ENCODE measurements at regions not wholly inside any gene's neighbourhood (a gene's known extent, or its start where the extent isn't known, plus 50 kb on each side); places are given as distances from the start of the nearest gene placed in this dataset.

DNA sequence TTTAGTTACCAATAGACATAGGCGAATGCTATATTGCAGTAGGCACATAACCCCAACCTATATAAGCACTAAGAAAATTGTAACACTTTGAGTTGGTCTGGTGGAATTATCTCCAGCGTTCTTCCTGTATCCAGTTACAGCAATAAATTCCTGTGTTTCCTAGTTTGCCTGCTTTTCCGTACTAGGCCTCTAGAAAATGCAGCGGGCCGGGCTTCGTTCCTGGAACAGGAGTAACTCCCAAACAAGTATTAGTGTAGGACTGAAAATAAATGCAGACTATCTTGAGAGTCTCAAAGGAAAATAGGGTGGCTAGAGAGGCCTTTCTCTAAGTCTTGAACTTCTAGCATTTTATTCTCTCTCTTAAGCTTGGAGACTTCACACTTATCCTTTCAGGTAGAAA, 159.8 kb downstream of the OR13H1 start:
- DNase-seq (ENCODE audit: low read depth), result no peak

DNA sequence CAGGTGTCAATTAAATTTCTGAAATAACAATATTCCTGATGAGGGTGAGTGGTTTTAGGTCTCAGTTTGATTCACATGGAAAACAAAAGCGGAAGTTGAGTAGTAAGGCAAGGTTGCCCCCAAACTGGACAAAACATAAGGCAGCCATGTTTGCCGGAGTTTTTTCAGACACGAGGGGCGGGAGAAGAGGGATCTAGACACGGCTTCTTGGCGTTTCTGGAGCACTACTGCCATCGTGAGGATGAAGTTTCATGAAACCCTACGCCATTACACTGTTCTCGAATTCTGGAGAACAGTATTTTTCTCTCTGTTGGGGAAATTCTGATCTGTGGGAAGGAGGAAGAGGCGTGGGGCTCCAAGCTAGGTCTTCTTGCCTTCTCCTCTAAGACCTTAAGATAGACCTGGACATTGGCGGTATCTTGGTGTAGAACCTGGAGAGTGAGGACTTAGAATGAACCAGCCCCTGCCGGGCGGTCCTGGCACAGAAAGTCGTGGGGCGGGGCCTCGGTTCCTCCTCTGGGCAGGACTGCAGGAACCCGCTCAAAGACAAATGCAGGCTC, 160.3 kb downstream of the OR13H1 start:
- no peak for DNase-seq (ENCODE audit: low read depth)

DNA sequence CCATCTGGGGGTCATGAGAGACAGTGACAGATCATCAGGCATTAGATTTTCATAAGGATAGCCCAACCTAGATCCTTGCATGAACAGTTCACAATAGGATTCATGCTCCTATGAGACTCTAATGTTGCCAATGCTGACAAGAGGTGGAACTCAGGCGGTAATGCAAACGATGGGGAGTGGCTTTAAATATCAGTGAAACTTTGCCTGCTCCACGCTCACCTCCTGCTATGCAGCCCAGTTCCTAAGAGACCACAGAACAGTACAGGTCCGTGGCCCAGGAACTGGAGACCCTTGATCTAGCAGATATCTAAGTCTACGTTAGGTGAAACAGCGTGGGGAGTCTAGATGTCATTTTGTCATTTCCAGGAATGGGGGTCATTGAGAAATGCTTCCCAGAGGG, 165.7 kb downstream of the OR13H1 start:
- DNase-seq (ENCODE audit: low read depth), result no peak

DNA sequence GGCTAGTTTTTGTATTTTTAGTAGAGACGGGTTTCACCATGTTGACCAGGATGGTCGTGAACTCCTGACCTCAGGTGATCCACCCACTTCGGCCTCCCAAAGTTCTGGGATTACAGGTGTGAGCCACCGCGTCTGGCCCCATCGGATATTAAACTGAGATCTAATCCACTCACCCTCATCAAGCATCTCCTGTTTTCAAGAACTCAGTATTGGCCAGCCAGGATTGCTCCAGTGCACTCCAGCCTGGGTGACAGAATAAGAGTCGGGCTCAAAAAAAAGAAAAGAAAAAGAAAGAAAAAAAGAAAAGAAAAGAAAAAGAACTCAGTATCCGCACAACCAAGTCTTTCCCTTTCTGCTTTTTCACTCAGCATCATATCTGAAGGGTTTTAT, 167.6 kb downstream of the OR13H1 start:
- DNase-seq (ENCODE audit: low read depth), result no peak

DNA sequence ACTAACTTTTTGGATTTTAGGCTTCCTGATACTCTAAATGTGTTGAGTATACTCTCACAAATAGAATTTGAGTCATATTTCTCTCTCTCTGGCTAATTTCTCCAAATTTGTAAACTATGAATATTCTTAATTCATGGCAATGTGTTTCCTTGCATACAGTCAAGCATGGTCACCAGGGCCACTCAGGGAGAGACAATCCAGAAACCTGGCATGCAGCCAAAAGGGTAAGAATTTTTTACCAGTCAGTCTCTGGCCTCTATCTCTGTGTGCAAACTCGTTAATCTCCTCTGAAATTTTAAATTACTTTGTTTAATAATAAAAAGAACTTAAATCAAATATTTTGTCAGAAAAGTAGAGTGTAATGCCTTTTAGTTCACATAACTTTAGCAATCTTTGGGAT, 179.8 kb downstream of the OR13H1 start:
- no peak for DNase-seq (ENCODE audit: low read depth)

DNA sequence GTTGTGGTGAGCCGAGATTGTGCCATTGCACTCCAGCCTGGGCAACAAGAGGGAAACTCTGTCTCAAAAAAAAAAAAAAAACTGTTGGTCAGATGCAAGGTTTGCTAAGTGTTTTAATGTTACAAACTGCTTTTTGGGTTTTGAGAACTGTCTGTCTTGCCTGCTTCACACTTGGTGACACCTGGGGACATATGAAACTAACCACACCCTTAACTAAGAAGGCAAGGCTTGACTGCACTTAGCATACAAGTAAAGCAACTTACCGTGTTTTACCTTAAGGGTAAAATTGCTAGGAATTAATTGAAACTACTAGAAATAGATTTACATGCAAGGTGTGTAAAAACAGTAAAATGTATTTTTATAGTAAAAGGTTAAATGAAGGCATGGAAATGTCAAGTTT, 180.4 kb downstream of the OR13H1 start:
- no peak for DNase-seq (ENCODE audit: low read depth)

DNA sequence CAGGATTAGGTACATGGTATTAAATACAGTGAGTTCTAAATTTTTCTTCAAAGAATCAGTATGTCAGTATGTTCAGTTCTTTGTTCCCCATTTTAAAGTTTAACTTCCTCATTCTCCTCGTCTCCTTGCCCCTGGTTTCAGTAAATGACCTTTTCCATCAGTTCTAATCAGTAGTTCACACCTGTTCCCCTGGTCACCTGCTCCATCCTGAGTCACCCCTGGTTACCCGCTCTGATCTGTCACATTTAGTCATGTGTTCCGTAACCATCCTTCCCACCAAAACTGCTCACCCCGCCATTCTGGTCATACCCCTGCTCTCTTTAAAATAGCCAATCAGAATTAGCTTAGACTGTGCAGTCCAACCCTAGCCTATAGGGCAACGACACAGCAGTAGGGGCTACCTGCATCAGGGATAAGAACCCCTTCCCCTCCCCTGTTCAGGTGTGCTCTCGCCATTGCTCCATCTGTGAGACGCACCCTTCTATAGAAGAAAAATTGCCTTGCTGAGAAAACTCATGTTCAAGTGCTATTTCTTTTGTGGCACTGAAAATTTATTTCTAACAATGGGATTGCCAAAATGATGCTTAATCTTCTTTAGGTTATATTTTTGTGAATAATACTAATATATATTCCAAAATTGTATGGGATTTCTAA, 181.3 kb downstream of the OR13H1 start:
- no peak for DNase-seq (ENCODE audit: low read depth)

DNA sequence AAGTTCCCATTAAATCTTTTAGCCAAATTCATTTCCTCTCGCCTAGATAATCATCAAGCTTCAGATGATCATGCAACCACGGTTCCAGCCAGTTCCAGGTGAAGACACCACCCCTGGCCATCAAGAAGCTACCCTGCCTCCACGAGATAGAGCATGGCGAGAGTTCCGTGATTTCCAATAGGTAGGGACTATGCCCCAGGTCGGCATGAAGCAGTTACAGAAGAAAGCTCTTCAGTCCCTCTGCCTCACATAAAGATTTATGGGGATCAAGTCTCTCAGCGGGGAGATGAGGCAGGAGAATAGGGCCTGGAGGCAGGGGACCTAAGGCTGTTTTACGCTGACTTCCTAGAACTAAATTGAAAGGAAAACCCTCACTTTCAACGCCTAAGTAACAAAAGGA, 183.9 kb downstream of the OR13H1 start:
- DNase-seq (ENCODE audit: low read depth), result no peak

DNA sequence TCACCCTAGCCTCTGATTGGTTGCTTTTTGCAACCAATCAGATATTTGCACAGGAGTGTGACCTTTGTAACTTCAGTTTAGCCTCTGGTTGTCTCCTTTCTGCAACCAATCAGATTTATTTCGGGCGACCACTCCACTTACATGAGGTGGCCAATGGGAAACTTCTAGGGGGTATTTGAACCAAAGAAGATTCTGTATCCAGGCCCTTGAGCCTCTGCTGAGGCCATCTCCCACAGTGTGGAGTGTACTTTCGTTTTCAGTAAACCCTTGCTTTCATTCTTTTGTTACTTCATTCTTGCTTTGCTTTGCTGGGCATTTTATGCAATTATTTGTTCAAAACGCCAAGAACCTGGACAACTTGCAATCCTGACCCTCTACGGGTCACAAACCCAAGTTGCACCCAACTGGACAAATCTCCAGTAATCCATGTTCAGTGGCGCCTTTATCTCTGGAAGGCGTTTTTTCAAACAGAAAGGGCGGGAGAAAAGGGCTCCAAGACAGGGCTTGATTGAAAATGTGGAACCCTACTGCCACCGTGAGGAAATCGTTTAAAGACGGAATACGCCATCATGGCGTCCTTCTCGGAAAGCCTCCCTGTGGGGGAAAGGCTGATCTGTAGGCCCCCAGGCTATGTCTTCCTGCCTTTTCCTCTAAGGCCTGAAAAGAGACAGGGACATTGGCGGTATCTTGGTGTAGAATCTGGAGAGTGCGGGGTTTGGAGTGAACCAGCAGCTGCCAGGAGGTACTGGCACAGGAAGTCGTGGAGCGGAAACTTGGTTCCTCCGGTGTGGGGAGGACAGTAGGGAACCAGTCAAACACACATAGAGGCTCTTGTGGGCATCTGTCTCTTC, 184.6 kb downstream of the OR13H1 start:
- DNase-seq (ENCODE audit: low read depth), result no peak

DNA sequence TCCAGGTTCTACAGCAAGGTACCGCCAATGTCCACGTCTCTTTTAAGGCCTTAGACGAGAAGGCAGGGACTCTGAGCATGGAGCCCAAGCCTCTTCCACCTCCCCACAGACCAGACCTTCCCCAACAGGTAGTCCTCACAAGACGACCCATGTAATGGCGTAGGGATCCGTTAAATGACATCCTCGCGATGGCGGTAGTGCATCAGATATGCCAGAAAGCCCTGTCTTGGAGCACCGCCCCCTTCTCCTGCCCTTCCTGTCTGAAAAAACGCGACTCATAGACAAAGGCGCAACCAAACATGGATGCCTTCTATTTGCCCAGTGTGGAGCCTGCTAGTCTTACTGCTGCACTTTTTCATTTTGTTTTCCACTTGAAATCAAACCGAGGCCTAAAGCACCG, 185.4 kb downstream of the OR13H1 start:
- no peak for DNase-seq (ENCODE audit: low read depth)

DNA sequence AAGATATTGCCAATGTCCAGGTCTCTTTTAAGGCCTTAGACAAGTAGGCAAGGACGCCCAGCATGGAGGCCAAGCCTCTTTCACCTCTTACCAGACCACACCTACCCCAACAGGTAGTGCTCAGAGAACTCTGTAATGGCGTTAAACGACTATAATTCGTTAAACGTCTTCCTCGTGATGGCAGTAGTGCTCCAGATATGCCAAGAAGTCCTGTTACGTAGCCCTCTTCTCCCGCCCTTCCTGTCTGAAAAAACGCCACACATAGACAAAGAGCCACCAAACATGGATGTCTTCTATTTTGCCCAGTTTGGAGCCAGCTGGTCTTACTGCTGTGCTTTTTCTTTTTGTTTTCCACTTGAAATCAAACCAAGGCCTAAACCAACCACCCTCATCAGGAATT, 190.7 kb downstream of the OR13H1 start:
- no peak for DNase-seq (ENCODE audit: low read depth)

DNA sequence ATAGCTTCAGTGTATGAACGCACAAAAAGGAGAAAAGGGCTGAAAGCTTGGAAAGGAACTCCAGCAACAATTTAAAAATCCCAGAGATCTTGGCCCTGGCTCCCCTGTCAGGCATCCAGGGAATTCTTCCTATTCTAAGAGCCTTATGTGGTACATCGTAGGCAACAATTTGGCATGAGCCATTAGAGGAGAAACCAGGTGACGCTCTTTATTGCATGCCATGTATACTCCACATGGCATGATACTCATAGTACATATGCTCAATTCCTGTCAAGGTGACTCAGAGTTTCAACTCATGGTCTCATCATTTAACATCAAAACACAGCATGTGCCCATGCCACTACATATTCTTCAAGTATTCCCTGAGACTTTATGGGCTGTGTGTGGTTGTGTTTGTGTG, 191.3 kb downstream of the OR13H1 start:
- no peak for DNase-seq (ENCODE audit: low read depth)

DNA sequence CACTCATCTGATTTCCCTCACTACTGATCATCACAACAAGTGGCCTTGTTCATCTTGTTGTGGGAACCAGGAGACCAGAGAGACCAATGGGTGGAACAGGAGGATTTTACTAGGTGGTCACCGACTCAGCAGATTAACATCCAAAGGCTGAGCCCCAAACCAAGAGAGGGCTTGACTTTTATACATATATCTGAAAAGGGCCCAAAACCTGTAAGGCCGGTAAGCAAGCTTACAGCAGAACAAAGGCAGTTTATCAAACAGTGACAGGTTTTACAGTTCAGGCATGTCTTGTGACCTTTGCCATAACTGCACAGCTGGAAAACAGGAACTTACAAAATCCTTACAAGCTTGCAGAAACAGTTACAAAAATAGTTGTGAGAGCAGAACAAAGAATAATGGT, 195.9 kb downstream of the OR13H1 start:
- DNase-seq (ENCODE audit: low read depth), result no peak

DNA sequence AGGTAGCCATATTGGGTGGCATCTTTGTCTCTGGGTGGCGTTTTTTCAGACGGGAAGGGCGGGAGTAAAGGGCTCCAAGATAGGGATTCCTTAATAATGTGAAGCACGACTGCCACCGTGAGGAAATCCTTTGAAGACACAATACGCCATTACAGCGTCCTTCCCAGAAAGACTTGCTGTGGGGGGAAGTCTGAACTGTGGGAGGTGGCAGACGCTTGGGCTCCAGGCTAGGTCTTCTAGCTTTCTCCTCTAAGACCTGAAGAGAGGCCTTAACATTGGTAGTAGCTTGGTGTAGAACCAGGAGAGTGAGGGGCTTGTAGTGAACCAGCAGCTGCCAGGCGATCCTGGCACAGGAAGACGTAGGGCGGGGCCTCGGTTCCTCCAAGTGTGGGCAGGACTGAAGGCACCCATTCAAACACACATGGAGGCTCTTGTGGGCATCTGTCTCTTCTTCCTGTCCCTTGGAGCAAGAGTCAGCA, 197.3 kb downstream of the OR13H1 start:
- no peak for DNase-seq (ENCODE audit: low read depth)

DNA sequence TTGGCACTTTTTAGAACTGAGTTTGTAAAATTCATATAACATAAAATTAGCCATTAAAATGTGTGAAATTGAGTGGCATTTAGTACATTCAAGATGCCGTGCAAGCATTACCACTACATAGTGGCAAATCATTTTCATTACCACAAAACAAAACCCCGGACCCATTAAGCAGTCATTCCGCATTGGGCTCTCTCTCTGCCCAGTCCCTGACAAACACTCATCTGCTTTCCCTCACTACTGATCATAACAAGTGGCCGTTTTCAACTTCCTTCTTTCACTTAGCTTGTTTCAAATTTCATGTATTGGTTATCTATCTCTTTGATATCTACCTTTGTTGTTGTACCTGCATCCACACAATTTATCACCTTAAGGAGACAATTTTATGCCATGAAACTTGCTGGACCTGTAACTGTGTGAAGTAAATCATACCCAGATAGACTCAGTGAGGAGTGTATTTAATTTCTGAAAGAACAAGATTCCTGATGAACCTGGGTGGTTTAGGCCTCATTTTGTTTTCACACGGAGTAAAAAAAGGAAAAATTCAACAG, 202.1 kb downstream of the OR13H1 start:
- no peak for DNase-seq (ENCODE audit: low read depth)

DNA sequence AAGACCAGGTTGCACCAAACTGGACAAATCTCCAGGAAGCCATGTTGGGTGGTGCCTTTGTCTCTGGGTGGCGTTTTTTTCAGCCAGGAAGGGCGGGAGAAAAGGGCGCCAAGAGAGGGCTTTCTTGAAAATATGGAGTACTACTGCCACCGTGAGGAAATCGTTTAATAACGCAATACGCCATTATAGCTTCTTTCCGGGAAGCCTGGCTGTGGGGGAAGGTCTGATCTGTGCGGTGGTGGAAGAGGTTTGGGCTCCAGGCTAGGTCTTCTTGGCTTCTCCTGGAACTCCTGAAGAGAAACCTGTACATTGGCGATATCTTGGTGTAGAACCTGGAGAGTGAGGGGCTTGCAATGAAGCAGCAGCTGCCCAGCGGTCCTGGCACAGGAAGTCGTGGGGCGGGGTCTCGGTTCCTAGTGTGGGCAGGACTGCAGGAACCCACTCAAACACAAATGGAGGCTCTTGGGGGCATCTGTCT, 202.7 kb downstream of the OR13H1 start:
- no peak for DNase-seq (ENCODE audit: low read depth)

DNA sequence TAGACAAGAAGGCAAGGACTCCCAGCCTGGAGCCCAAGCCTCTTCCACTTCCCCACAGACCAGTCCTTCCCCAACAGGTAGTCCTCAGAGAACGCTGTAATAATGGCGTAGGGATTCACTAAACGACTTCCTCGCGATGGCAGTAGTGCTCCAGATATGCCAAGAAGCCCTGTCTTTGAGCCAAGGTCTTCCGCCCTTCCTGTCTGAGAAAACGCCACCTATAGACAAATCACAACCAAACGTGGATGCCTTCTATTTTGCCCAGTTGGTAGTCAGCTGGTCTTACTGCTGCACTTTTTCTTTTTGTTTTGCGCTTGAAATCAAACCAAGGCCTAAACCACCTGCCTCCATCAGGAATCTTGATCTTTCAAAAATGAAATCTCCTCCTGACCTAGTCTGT, 203.3 kb downstream of the OR13H1 start:
- DNase-seq (ENCODE audit: low read depth), result no peak

DNA sequence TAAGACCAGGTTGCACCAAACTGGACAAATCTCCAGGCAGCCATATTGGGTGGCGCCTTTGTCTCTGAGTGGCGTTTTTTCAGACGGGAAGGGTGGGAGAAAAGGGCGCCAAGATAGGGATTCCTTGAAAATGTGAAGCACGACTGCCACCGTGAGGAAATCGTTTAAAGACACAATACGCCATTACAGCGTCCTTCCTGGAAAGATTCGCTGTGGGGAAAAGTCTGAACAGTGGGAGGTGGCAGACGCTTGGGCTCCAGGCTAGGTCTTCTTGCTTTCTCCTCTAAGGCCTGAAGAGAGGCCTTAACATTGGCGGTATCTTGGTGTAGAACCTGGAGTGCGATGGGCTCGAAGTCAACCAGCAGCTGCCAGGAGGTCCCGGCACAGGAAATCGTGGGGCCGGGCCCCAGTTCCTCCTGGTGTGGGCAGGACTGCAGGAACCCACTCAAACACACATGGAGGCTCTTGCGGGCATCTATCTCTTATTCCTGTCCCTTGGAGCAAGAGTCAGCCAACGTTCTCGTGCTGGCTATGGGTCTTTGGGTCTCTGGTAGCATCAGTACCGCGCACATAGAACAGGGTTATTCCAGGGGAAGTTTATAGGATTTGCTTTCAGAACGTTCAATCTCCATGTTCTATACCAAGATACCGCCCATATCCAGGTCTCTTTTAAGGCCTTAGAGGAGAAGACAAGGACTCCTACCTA, 208.8 kb downstream of the OR13H1 start:
- no peak for DNase-seq (ENCODE audit: low read depth)

DNA sequence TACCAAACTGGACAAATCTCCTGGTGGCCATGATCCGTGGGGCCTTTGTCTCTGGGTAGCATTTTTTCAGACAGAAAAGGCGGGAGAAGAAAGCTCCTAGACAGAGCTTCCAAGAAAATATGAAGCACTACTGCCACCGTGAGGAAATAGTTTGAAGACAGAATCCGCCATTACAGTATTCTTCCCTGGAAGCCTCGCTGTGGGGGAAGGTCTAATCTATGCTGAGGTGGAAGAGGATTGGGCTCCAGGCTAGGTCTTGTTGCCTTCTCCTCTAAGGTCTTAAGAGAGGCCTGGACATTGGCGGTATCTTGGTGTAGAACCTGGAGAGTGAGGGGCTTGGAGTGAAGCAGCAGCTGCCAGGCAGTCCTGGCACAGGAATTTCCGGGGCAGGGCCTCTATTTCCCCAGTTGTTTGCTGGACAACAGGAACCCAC, 218.9 kb downstream of the OR13H1 start:
- no peak for DNase-seq (ENCODE audit: low read depth)

DNA sequence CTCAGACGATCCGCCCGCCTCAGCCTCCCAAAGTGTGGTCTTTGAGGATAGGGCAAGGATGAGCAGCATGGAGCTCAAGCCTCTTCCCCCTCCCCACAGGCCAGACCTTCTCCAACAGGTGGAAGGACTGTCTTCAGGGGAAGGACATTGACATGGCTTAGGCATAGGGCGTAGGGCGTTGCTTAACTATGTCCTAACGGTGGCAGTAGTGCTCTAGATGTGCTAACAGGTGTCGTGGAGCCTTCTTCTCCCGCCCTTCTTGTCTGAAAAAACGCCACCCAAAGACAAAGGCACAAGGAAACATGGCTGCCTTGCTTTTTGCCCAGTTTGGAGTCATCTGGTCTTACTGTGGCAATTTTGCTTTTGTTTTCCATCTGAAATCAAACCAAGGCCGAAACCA, 219.8 kb downstream of the OR13H1 start:
- no peak for DNase-seq (ENCODE audit: low read depth)

DNA sequence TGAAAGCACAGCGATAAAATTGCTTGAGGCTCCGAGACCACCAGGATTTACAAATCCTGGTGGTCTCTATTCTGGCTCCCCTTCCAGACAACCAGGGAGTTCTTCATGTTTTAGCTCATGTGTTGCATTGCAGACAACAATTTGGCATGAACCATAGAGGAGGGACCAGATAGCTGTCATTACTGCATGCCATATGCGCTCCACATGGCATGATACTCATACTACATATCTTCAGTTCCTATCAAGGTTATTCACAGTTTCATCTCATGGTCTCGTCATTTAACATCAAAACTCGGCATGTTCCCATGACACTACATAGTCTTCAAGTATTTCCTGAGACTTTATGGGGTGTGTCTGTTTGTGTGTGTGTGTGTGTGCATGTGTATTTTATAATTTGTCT, 220.3 kb downstream of the OR13H1 start:
- DNase-seq (ENCODE audit: low read depth), result no peak
